Panc1 (cell line): ENCODE measurements at regions not wholly inside any gene's neighbourhood (a gene's known extent, or its start where the extent isn't known, plus 50 kb on each side); places are given as distances from the start of the nearest gene placed in this dataset.

Experiments used
- CTCF ChIP-seq: fragments of 450-650 bp; IDR thresholded peaks from 2 replicates; pipeline ENCODE4 v1.5.1; 2017; ENCODE audit warnings: mild to moderate bottlenecking
- POLR2AphosphoS5 ChIP-seq: IDR thresholded peaks from 2 replicates; pipeline ENCODE4 v1.6.1; 2012; ENCODE audit warnings: mild to moderate bottlenecking, low read depth, low read length, moderate library complexity
- REST ChIP-seq, 2 experiments: IDR thresholded peaks; 2 replicates each; pipeline ENCODE4 v1.6.1; 2011 to 2012; ENCODE audit warnings: low read depth in 2 of 2, control low read depth in 1 of 2, low read length in 1 of 2, mild to moderate bottlenecking in 1 of 2, moderate library complexity in 1 of 2; ENCODE audit not compliant: insufficient read depth in 1 of 2
- SIN3A ChIP-seq: IDR thresholded peaks from 2 replicates; pipeline ENCODE4 v1.6.1; 2012; ENCODE audit warnings: low read depth, mild to moderate bottlenecking, low read length, moderate library complexity, borderline replicate concordance; ENCODE audit not compliant: insufficient read depth
- TCF7L2 ChIP-seq: IDR thresholded peaks from 2 replicates; pipeline ENCODE4 v1.6.1; 2011; ENCODE audit warnings: mild to moderate bottlenecking, low read depth, low read length, inconsistent platforms

- TF ChIP-seq POLR2AphosphoS5, result no peak
- TF ChIP-seq CTCF, result no peak
- no peak for TF ChIP-seq REST (IDR thresholded peaks at IDR 0.05; ENCODE audit: insufficient read depth in 1 of 2, low read depth in 2 of 2, low read length in 1 of 2)
- no peak for TF ChIP-seq TCF7L2
- no peak for TF ChIP-seq SIN3A
Observed at GRCh38 chr13:65460136-65460535, 1770.0 kb downstream of the PCDH9 start.
